Effector memory CD8-positive, alpha-beta T cell (primary cell): ENCODE measurements at regions not wholly inside any gene's neighbourhood (a gene's known extent, or its start where the extent isn't known, plus 50 kb on each side); places are given as distances from the start of the nearest gene placed in this dataset.

Source experiments
- ATAC-seq: fragments of 150-1000 bp; cut with Tn5 transposase; replicated peaks from 2 replicates; pipeline ENCODE4 v1.10.0; 2021; ENCODE audit warnings: mild to moderate bottlenecking, moderate library complexity
- DNase-seq, 3 experiments: peaks; one replicate each; pipeline ENCODE4 v3.0.0; 2021
- H3K27ac Mint-ChIP-seq, 2 donors: one replicate each; pipeline ENCODE4 v1.8.0; 2022; ENCODE audit warnings: mild to moderate bottlenecking in 2 of 2, mixed read lengths in 2 of 2, moderate library complexity in 2 of 2
- H3K27me3 Mint-ChIP-seq, 2 donors: one replicate each; pipeline ENCODE4 v1.8.0; 2022; ENCODE audit warnings: mixed read lengths in 2 of 2
- H3K36me3 Mint-ChIP-seq: one replicate; pipeline ENCODE4 v1.8.0; 2022; ENCODE audit warnings: mild to moderate bottlenecking, moderate library complexity, mixed read lengths; ENCODE audit not compliant: insufficient read depth
- H3K4me1 Mint-ChIP-seq, 2 donors: one replicate each; pipeline ENCODE4 v1.8.0; 2022; ENCODE audit warnings: low read depth in 2 of 2, mixed read lengths in 2 of 2
- H3K4me3 Mint-ChIP-seq, 2 donors: one replicate each; pipeline ENCODE4 v1.8.0; 2022; ENCODE audit warnings: mild to moderate bottlenecking in 2 of 2, mixed read lengths in 2 of 2, moderate library complexity in 2 of 2
- H3K9me3 Mint-ChIP-seq, 2 donors: one replicate each; pipeline ENCODE4 v1.8.0; 2022; ENCODE audit warnings: mixed read lengths in 2 of 2

- DNase-seq (no peak), ATAC-seq (no peak)
- no peaks in the 10 kb centered on the region for H3K36me3 Mint-ChIP-seq
- no peak overlapping the region for H3K4me3 Mint-ChIP-seq
- no peaks in the 10 kb centered on the region for H3K9me3 Mint-ChIP-seq
- peaks cover 6% of the 10 kb centered on the region in 2 donors for H3K27me3 Mint-ChIP-seq
- no peak overlapping the region for H3K27ac Mint-ChIP-seq
- H3K4me1 Mint-ChIP-seq: no peaks in the 10 kb centered on the region
Observed at GRCh38 chr5:96509721-96510350, 76.8 kb upstream of the PCSK1 start.

DNA sequence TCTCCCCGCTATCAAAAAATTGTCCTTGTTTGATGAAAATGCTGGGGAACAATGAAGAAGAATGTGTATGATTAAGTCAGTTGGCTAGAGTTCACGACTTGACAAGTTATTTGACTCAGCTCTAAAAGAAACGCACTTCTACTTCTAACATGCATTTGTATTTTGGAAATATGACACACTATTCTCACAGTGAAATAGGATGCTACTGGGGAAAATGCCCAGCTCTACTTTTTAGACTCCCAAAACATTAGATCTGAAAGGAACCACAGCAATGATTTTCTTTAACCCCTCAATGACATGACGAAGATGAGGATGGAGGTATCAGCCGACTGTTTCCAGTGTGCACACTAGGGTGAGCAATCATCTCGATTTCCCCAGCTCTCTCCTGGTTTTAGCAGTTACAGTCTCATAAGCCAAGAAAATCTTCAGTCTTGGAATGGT lies 83.6 kb upstream of the PCSK1 start:
- H3K9me3 Mint-ChIP-seq: no peaks in the 10 kb centered on the region
- H3K36me3 Mint-ChIP-seq: no peaks in the 10 kb centered on the region
- DNase-seq (no peak), ATAC-seq (no peak)
- no peak overlapping the region for H3K4me3 Mint-ChIP-seq
- H3K27me3 Mint-ChIP-seq: peaks cover 27 to 42% of the 10 kb centered on the region in 2 donors
- no peaks in the 10 kb centered on the region for H3K4me1 Mint-ChIP-seq
- no peak overlapping the region for H3K27ac Mint-ChIP-seq

GRCh38 chr5:96517295-96517694 lies 84.2 kb upstream of the PCSK1 start:
- H3K4me1 Mint-ChIP-seq: no peaks in the 10 kb centered on the region
- H3K27me3 Mint-ChIP-seq: peaks cover 27 to 43% of the 10 kb centered on the region in 2 donors
- ATAC-seq: no peak
- H3K9me3 Mint-ChIP-seq: no peaks in the 10 kb centered on the region
- H3K36me3 Mint-ChIP-seq: no peaks in the 10 kb centered on the region
- no peak overlapping the region for H3K27ac Mint-ChIP-seq
- no peak for DNase-seq
- H3K4me3 Mint-ChIP-seq: no peak overlapping the region

DNA sequence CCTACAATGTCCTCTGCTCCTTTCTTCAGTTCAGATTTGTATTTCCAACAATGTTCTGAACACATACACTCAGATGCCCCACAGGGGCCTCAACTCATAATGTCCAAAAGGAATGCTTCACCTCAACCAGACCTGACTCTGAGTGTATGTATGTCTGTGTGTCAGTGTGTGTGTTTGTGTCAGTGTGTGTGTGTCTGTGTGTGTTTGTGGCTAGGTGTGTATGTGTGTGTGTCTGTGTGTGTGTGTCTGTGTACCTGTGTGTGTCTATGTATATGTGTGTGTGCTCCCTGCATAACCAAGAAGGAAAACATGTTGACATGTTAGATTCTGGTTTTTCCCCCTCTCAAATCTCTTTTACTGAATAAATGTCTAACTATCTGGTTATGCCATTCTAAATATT lies 87.3 kb upstream of the PCSK1 start:
- DNase-seq (no peak), ATAC-seq (no peak)
- Mint-ChIP-seq H3K4me1 (no peaks in the 10 kb centered on the region), H3K27me3 (peaks cover 30 to 49% of the 10 kb centered on the region in 2 donors), H3K27ac (peak overlapping the region in 1 of 2 donors; percentile 38), H3K9me3 (no peaks in the 10 kb centered on the region), H3K36me3 (no peaks in the 10 kb centered on the region), H3K4me3 (no peak overlapping the region)

- H3K9me3 Mint-ChIP-seq: no peaks in the 10 kb centered on the region
- H3K36me3 Mint-ChIP-seq: no peaks in the 10 kb centered on the region
- peaks cover 19 to 30% of the 10 kb centered on the region in 2 donors for H3K27me3 Mint-ChIP-seq
- DNase-seq (no peak), ATAC-seq (no peak)
- H3K4me3 Mint-ChIP-seq: no peak overlapping the region
- H3K4me1 Mint-ChIP-seq: no peaks in the 10 kb centered on the region
- H3K27ac Mint-ChIP-seq: no peak overlapping the region
Observed at GRCh38 chr5:96522635-96523355, 89.7 kb upstream of the PCSK1 start.

- H3K9me3 Mint-ChIP-seq: no peaks in the 10 kb centered on the region
- no peak overlapping the region for H3K4me3 Mint-ChIP-seq
- no peak for DNase-seq
- no peak for ATAC-seq
- H3K27me3 Mint-ChIP-seq: peaks cover 6 to 9% of the 10 kb centered on the region in 2 donors
- H3K27ac Mint-ChIP-seq: no peak overlapping the region
- H3K36me3 Mint-ChIP-seq: no peaks in the 10 kb centered on the region
- H3K4me1 Mint-ChIP-seq: peaks cover 0 to 3% of the 10 kb centered on the region in 2 donors
Observed at GRCh38 chr5:96527768-96528661, 95.0 kb upstream of the PCSK1 start.

DNA sequence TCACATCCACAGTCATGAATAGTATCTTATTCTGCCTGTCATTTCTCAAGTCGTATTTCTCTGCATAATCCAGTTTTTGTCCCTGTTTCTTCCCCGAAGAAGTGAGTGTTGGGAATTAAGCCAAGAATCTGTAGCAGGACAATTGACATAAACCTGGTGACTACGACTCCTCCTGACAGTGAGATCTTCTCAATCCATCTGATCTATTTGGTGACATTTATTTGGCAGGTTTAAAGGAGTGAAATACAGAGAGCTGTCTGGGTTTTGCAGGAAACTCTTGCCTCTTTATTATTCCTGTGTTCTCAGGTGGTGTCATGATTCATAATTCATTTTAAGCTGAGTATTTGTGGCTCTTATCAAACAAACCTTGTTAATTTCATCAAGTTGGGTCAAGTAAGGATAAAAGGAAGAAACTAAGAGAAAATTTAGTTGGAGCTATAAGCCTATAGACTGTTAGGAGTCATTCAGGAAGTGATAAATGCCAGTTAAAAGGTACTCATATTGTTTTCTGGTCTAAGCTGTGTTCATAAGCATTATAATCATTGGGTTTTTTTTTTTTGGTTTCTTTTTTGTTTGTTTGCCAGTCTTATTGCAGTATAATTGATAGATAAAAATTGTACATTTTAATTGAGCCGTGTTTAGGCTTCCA lies 95.9 kb upstream of the PCSK1 start:
- Mint-ChIP-seq H3K27me3 (no peaks in the 10 kb centered on the region), H3K4me3 (no peak overlapping the region), H3K4me1 (peaks cover 0 to 3% of the 10 kb centered on the region in 2 donors), H3K27ac (no peak overlapping the region), H3K9me3 (no peaks in the 10 kb centered on the region), H3K36me3 (no peaks in the 10 kb centered on the region)
- ATAC-seq (no peak), DNase-seq (no peak)

- DNase-seq (no peak), ATAC-seq (no peak)
- Mint-ChIP-seq H3K36me3 (no peaks in the 10 kb centered on the region), H3K4me1 (peaks cover 0 to 3% of the 10 kb centered on the region in 2 donors), H3K9me3 (no peaks in the 10 kb centered on the region), H3K27ac (no peak overlapping the region), H3K27me3 (no peaks in the 10 kb centered on the region), H3K4me3 (no peak overlapping the region)
Observed at GRCh38 chr5:96529559-96529958, 96.5 kb upstream of the PCSK1 start.

DNA sequence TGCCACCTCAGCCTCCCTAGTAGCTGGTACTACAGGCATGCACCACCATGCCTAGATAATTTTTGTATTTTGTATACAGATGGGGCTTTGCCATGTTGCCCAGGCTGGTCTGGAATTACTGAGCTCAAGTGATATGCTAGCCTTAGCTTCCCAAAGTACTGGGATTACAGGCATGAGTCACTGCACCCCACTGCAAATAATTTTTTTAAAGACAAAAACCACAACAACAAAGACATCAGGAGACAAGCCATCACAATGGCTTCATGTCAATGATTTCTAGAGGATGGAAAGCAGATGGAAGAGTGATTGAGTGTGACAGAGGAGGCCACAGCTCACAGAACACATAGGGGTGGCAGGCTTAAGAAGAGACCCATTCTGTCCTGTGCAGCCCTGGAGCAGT lies 97.9 kb upstream of the PCSK1 start:
- no peaks in the 10 kb centered on the region for H3K36me3 Mint-ChIP-seq
- no peaks in the 10 kb centered on the region for H3K27me3 Mint-ChIP-seq
- no peaks in the 10 kb centered on the region for H3K9me3 Mint-ChIP-seq
- no peak for ATAC-seq
- H3K27ac Mint-ChIP-seq: no peak overlapping the region
- no peak for DNase-seq
- H3K4me1 Mint-ChIP-seq: peaks cover 0 to 3% of the 10 kb centered on the region in 2 donors
- H3K4me3 Mint-ChIP-seq: no peak overlapping the region

DNA sequence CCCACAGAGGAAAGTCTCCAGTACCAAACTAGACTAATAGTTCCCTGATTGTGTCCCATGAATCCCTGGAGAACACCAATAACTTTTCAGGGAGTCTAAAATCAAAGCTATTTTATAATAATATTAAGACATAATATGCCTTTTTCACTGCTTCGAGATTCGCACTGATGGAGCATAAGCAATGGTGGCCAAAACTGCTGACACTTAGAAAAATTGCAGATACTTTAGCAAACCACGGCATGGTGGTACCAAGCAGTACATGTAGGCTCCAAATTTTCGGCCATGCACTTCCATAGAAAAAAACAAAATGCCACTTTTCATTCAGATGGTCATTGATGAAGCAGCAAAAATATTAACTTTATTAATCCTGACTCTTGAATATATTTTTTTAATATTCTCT lies 100.3 kb upstream of the PCSK1 start:
- Mint-ChIP-seq H3K27ac (no peak overlapping the region), H3K4me3 (no peak overlapping the region), H3K4me1 (peaks cover 16 to 20% of the 10 kb centered on the region in 2 donors), H3K27me3 (no peaks in the 10 kb centered on the region), H3K36me3 (no peaks in the 10 kb centered on the region), H3K9me3 (peaks cover 0 to 11% of the 10 kb centered on the region in 2 donors)
- no peak for DNase-seq
- ATAC-seq: no peak

- DNase-seq (peak in 1 of 3 experiments; percentile 21), ATAC-seq (peak; percentile 100)
- Mint-ChIP-seq H3K36me3 (no peaks in the 10 kb centered on the region), H3K9me3 (peaks cover 0 to 11% of the 10 kb centered on the region in 2 donors), H3K4me3 (peak overlapping the region; percentile 65 to 70), H3K4me1 (peaks cover 21 to 26% of the 10 kb centered on the region in 2 donors), H3K27ac (peak overlapping the region; percentile 77 to 96), H3K27me3 (peaks cover 0 to 11% of the 10 kb centered on the region in 2 donors)
Observed at GRCh38 chr5:96537386-96537785, 104.3 kb upstream of the PCSK1 start.

- H3K4me3 Mint-ChIP-seq: peak overlapping the region in 1 of 2 donors; percentile 59
- peaks cover 21 to 26% of the 10 kb centered on the region in 2 donors for H3K4me1 Mint-ChIP-seq
- H3K36me3 Mint-ChIP-seq: no peaks in the 10 kb centered on the region
- DNase-seq: no peak
- peaks cover 0 to 11% of the 10 kb centered on the region in 2 donors for H3K9me3 Mint-ChIP-seq
- H3K27me3 Mint-ChIP-seq: peaks cover 0 to 11% of the 10 kb centered on the region in 2 donors
- H3K27ac Mint-ChIP-seq: peak overlapping the region in 1 of 2 donors; percentile 96
- no peak for ATAC-seq
Observed at GRCh38 chr5:96538808-96539250, 105.8 kb upstream of the PCSK1 start.

GRCh38 chr5:96546120-96546519 lies 113.1 kb upstream of the PCSK1 start:
- H3K36me3 Mint-ChIP-seq: no peaks in the 10 kb centered on the region
- ATAC-seq (no peak), DNase-seq (no peak)
- no peak overlapping the region for H3K27ac Mint-ChIP-seq
- peaks cover 17 to 22% of the 10 kb centered on the region in 2 donors for H3K27me3 Mint-ChIP-seq
- no peaks in the 10 kb centered on the region for H3K9me3 Mint-ChIP-seq
- H3K4me1 Mint-ChIP-seq: peaks cover 0 to 7% of the 10 kb centered on the region in 2 donors
- no peak overlapping the region for H3K4me3 Mint-ChIP-seq
